ENCODE measurements at regions not wholly inside any gene's neighbourhood (a gene's known extent, or its start where the extent isn't known, plus 50 kb on each side); places are given as distances from the start of the nearest gene placed in this dataset.

GRCh38 chr9:30815585-30815984 is 1568.9 kb upstream of the ACO1 start:
- DNase-seq (ENCODE audit: low read depth, low spot score) (no peak), FAIRE-seq (no peak)
- H3K4me3 ChIP-seq (replicated peaks in 1 of 3; ENCODE audit: insufficient read depth in 1 of 3, low read depth in 1 of 3, low read length in 3 of 3) = no peak overlapping the region
- POLR2A ChIA-PET = no interaction called here
- dilution Hi-C loops (cut with MboI; ENCODE audit: extremely low pct_ligation_motif_present, low sequenced_read_pairs) = no loop called here
- H3K79me2 ChIP-seq (ENCODE audit: control insufficient read depth, insufficient read depth, low read length) = no peaks in the 10 kb centered on the region
- H3K9me1 ChIP-seq (replicated peaks; ENCODE audit: control insufficient read depth, extremely low read depth, insufficient read depth, low read length) = no peaks in the 10 kb centered on the region
- CTCF ChIA-PET = no interaction called here
- H2AFZ ChIP-seq (ENCODE audit: low read depth, low read length) = no peak overlapping the region
- no TSS peak for BruUV-seq (replicated peaks)
- no peak overlapping the region for H3K9ac ChIP-seq (replicated peaks; ENCODE audit: extremely low read depth, insufficient read depth, low read length)
- H3K4me1 ChIP-seq (ENCODE audit: control insufficient read depth, extremely low read depth, insufficient read depth, low read length) = no peaks in the 10 kb centered on the region
- no peaks in the 10 kb centered on the region for H3K27me3 ChIP-seq (ENCODE audit: control insufficient read depth in 2 of 2, insufficient read depth in 2 of 2, low read length in 2 of 2)
- TF ChIP-seq POLR2AphosphoS5 (IDR thresholded peaks at IDR 0.05; ENCODE audit: insufficient read depth, low read depth, low read length) = no peak
- no peak overlapping the region for H3K4me2 ChIP-seq (ENCODE audit: insufficient read depth, low read length)
- no peaks in the 10 kb centered on the region for H3K9me3 ChIP-seq (replicated peaks; ENCODE audit: control insufficient read depth, insufficient read depth, low read length)
- no peaks in the 10 kb centered on the region for H4K20me1 ChIP-seq (replicated peaks; ENCODE audit: control insufficient read depth, extremely low read depth, insufficient read depth, low read length)
- intact Hi-C loops (cut with micrococcal nuclease) = no loop called here
- H3K36me3 ChIP-seq (ENCODE audit: control insufficient read depth in 2 of 2, extremely low read depth in 1 of 2, insufficient read depth in 2 of 2, low read length in 2 of 2) = no peaks in the 10 kb centered on the region
- H3K27ac ChIP-seq (ENCODE audit: insufficient read depth, low read depth, low read length) = no peak overlapping the region

GRCh38 chr9:30845136-30845535 is 1539.3 kb upstream of the ACO1 start:
- H3K27ac ChIP-seq (ENCODE audit: insufficient read depth, low read depth, low read length) = no peak overlapping the region
- no peaks in the 10 kb centered on the region for H4K20me1 ChIP-seq (replicated peaks; ENCODE audit: control insufficient read depth, extremely low read depth, insufficient read depth, low read length)
- no peaks in the 10 kb centered on the region for H3K4me1 ChIP-seq (ENCODE audit: control insufficient read depth, extremely low read depth, insufficient read depth, low read length)
- no peaks in the 10 kb centered on the region for H3K79me2 ChIP-seq (ENCODE audit: control insufficient read depth, insufficient read depth, low read length)
- FAIRE-seq = no peak
- ChIA-PET CTCF (no interaction called here), POLR2A (no interaction called here)
- no peaks in the 10 kb centered on the region for H3K9me3 ChIP-seq (replicated peaks; ENCODE audit: control insufficient read depth, insufficient read depth, low read length)
- no peaks in the 10 kb centered on the region for H3K36me3 ChIP-seq (ENCODE audit: control insufficient read depth in 2 of 2, extremely low read depth in 1 of 2, insufficient read depth in 2 of 2, low read length in 2 of 2)
- H2AFZ ChIP-seq (ENCODE audit: low read depth, low read length) = no peak overlapping the region
- no peaks in the 10 kb centered on the region for H3K9me1 ChIP-seq (replicated peaks; ENCODE audit: control insufficient read depth, extremely low read depth, insufficient read depth, low read length)
- no peak for TF ChIP-seq MYC (IDR thresholded peaks at IDR 0.05; ENCODE audit: low read depth, low read length)
- TF ChIP-seq FOS (IDR thresholded peaks at IDR 0.05; ENCODE audit: borderline replicate concordance, insufficient read depth, low read length) = no peak
- TF ChIP-seq CTCF (IDR thresholded peaks at IDR 0.05; ENCODE audit: extremely low read depth in 1 of 2, insufficient read depth in 1 of 2, low read depth in 1 of 2, low read length in 2 of 2) = no peak
- no peak for TF ChIP-seq POLR2AphosphoS5 (IDR thresholded peaks at IDR 0.05; ENCODE audit: insufficient read depth, low read depth, low read length)
- TF ChIP-seq POLR2A (IDR thresholded peaks at IDR 0.05; ENCODE audit: low read depth, low read length) = no peak
- no peak for TF ChIP-seq MAX (IDR thresholded peaks at IDR 0.05; ENCODE audit: insufficient read depth, insufficient read length)
- TF ChIP-seq EZH2 (IDR thresholded peaks at IDR 0.05; ENCODE audit: borderline replicate concordance, low read depth, low read length, severe bottlenecking) = no peak
- TF ChIP-seq JUN (IDR thresholded peaks at IDR 0.05; ENCODE audit: borderline replicate concordance, insufficient read depth, insufficient read length, low read depth) = no peak
- no peak for TF ChIP-seq GATA2 (IDR thresholded peaks at IDR 0.05; ENCODE audit: insufficient read depth, insufficient read length, low read depth, low read length)
- no peaks in the 10 kb centered on the region for H3K27me3 ChIP-seq (ENCODE audit: control insufficient read depth in 2 of 2, insufficient read depth in 2 of 2, low read length in 2 of 2)
- intact Hi-C loops (cut with micrococcal nuclease) = no loop called here
- H3K4me3 ChIP-seq (replicated peaks in 1 of 3; ENCODE audit: insufficient read depth in 1 of 3, low read depth in 1 of 3, low read length in 3 of 3) = no peak overlapping the region
- no TSS peak for BruUV-seq (replicated peaks)
- no peak overlapping the region for H3K9ac ChIP-seq (replicated peaks; ENCODE audit: extremely low read depth, insufficient read depth, low read length)
- no peak for DNase-seq (ENCODE audit: low read depth, low spot score)
- dilution Hi-C loops (cut with MboI; ENCODE audit: extremely low pct_ligation_motif_present, low sequenced_read_pairs) = no loop called here
- H3K4me2 ChIP-seq (ENCODE audit: insufficient read depth, low read length) = no peak overlapping the region
